ENCODE measurements at regions not wholly inside any gene's neighbourhood (a gene's known extent, or its start where the extent isn't known, plus 50 kb on each side); places are given as distances from the start of the nearest gene placed in this dataset.

- TF ChIP-seq CTCF (conservative IDR thresholded peaks at IDR 0.05; ENCODE audit: low read depth, low read length) (no peak), FOS (IDR thresholded peaks at IDR 0.05; ENCODE audit: low read depth, low read length) (no peak), RAD21 (IDR thresholded peaks at IDR 0.05; ENCODE audit: low read length) (no peak), MXI1 (IDR thresholded peaks at IDR 0.05; ENCODE audit: borderline replicate concordance, low read depth, low read length) (no peak), POLR2A (IDR thresholded peaks at IDR 0.05; ENCODE audit: low read depth, low read length) (no peak), BHLHE40 (IDR thresholded peaks at IDR 0.05; ENCODE audit: low read depth, low read length) (no peak), ELK1 (IDR thresholded peaks at IDR 0.05; ENCODE audit: borderline replicate concordance, low read depth, low read length) (no peak)
- TF ChIP-seq, protein P1, sequence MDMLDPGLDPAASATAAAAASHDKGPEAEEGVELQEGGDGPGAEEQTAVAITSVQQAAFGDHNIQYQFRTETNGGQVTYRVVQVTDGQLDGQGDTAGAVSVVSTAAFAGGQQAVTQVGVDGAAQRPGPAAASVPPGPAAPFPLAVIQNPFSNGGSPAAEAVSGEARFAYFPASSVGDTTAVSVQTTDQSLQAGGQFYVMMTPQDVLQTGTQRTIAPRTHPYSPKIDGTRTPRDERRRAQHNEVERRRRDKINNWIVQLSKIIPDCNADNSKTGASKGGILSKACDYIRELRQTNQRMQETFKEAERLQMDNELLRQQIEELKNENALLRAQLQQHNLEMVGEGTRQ (IDR thresholded peaks at IDR 0.05; ENCODE audit: low read depth, low read length): no peak
These were observed 55.6 kb upstream of the PHLPP1 start for GRCh38 chr18:62659698-62660097.

Data from IMR-90 (cell line).